NCI-H1436 (cell line): ENCODE measurements at regions not wholly inside any gene's neighbourhood (a gene's known extent, or its start where the extent isn't known, plus 50 kb on each side); places are given as distances from the start of the nearest gene placed in this dataset.

ENCODE experiments used
- DNase-seq: peaks from one replicate; lab custom pipeline; 2025; lab: John Stamatoyannopoulos, UW

DNA sequence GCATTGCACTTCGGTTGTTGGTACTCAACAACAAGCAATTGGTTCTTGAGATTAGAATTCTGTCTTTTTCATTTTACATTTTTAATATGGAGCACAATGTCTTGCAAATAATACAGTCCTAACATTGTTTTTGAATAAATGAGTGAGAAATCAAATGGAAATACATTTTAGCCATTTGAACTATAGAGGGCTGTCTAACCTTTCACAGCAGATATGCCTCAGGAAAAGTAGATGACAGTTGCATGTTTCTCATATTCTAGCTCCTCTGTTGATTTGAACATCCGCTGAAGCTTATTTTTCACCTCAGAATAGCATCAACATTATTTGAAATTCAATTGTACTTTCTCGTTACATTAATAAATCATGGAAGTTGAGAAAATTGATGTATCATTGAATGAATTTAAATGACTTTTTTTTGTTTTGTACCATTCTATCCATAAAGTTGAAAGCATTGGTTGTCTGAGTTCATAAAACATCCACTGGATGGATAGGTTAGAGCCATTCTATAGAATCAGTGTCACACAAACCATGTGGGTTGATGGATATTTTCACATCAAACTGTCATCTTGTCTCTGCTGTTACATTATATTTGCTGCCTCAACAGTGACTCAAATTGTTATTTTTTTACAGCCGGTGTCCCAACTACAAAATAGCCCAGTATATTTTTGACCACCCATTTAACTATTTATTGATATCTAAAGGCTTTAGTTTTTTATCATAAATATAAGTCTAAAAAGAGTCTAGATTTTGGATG, 928.3 kb downstream of the NSUN3 start:
- no peak for DNase-seq

DNA sequence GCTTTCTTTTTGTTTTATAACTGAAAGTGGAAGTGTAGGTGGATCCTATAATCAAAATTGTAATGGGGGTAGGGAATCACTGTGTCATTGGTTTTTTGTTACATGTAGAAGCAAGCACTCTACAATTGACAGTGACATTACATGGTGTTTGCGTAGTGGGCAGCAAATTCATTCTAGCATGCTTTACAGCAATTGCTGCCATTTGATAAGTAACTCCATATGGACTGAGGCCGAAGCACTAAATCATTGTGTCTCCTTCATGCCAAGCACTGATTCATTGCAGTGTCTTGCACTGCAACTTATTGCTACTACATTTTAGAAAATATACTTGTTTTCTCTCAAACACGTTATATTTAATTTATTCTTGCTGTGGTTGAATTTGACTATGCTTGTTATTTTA, 933.9 kb downstream of the NSUN3 start:
- DNase-seq: no peak

DNA sequence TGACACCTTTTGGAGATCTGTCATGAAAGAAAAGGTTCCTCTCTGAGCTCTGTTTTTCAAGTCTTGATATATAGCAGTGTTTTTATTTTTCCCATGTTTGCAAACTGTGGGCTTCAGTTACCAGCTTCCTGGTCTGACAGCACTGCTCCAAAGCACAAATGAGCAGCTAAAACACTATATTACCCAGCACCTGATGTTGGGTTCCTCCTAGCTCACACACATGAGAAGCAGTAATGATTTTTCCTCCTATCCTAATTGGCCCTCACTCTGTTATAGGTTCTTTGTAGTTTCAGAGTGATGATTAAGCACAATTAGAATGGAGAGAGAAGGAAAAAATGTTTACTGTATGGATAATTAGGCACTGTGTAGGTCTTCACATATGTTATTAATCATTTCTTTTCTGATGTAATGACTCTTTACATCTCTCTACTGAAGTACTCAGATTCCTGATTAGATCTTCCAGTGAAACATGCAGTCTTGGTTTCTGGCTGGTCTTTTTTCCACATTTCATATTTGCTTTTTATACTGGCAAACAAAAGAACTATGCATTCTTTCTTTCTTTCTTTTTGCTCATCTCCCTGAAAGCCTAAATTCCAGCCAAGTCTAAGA, 939.7 kb downstream of the NSUN3 start:
- no peak for DNase-seq

DNA sequence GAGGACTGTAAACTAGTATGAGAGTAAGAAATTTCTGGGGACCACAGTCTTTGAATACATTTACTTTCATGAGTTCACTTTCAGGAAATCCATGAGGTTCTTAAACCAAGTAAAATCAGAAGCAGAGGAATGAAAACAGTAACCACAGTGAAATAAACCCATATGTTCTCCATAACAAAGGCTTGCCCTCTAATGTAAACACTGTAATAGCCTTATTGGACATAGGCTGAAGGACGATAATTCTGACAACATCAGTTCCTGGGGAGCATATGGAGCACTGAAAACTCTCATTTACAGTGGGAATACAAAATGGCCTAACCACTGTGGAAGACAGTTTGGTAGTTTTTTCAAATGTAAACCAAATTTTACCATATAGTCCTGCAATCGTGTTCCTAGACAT, 965.8 kb downstream of the NSUN3 start:
- no peak for DNase-seq

DNA sequence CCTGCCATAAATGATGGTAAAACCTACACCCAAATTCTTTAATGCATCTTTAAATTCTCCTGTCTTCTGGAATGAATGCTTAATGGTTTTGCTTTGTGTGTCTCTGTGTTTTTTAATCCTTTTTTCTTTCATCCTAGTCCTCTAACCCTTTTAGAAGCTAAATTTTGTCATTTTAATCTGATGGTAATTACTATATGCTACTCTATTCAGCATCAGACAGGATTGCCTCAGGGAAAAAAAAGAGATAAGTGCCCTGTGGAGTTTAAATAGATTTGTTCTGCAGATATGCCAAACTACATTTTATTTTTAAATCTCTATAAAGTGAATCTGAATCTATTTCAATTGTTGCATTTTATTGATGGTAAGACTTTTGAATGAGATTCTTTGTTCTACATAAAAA, 966.8 kb downstream of the NSUN3 start:
- no peak for DNase-seq

DNA sequence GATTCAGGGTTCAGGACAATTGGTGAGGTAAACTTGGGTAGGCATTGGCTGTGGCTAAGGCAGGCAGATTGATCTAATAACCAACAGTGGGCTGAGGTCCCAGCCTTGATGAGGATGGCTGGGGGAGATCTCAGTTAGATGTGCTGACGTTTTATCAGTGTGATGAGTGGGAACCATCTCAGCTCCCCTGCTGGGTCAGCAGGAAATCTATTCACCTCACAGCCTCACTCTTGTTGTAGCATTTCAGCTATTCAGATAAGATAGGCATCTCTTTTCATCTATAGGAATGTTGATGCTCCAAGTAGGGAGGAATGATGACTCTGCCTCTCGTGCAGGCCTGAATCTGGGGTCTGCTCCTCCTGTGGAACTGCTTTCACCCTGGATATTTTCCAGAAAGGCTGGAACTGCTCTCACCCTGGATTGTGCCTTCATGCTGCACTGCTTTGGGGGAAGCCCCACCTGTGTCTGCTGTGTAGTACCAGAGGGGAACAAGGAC, 973.7 kb downstream of the NSUN3 start:
- no peak for DNase-seq

DNA sequence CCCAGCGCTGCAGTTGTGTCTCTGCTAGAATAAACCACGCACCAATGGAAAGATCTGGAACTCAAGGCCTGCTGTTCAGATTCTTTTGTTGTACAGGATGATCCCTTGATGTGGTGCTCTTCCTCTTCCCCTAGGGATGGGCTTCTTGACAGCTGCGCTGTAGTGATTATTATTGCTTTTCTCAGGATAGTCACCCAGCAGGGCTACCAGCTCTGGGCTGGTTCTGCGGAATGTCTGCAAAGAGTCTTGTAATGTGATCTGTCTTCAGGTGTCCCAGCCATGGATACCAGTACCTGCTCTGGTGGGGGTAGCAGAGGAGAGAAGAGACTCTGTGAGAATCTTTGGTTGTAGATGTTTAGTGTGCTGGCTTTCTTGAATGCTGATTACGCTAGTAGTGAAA, 974.2 kb downstream of the NSUN3 start:
- no peak for DNase-seq

DNA sequence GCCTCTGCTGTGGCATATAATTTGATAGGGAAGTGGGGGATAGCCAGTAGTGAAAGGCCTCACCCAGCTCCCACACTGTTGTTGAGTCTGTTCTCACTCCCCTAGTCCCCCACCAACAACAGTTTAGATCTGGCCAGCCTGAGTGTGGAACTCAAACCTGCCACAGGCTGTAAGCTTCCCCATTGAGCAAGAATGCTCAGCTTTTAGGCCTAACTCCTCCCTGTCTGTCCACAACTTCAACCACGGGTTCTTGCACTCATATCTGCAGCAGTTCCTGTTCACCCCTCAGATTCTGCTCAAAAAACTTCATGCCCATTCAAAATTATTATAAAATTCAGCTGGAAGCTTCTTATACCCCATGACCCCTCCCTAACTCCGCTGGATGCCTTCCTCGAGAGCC, 975.1 kb downstream of the NSUN3 start:
- DNase-seq: no peak

DNA sequence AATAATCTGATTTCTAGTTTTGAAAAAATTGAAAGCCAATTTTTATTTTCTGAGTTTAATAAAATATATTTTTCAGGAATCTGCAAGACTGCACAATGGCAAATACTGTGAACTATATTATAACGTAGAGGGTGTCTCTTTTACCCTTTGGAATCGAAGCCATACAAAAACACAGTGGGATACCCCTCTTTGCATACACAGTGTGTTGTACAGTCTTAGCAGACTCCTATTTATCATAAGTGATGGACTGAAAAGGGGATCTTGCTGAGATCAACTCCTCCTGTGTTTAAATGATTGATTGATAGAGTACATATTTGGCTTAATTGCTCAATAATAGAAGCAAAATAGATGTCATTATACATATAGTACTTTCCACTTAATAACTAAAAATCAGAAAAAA, 981.2 kb downstream of the NSUN3 start:
- DNase-seq: no peak

DNA sequence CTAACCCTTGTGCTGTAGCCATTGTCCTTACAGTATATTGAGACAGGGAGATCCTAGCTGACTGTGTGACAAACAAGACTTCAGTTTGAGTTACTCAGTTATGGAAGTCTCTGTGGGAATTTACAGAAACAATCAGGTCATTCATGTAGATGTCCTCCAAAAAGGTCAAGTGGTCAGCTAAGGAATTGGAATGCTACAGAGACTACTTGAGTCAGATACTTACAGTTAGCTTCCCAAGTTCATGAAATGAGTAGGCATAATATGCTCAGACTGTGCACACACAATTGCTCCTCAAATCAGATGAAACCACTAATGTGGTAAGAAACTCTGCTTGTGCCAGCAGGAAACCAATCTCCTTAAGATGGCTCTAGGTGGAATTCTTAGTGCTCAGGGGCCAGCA, 985.7 kb downstream of the NSUN3 start:
- DNase-seq: no peak

DNA sequence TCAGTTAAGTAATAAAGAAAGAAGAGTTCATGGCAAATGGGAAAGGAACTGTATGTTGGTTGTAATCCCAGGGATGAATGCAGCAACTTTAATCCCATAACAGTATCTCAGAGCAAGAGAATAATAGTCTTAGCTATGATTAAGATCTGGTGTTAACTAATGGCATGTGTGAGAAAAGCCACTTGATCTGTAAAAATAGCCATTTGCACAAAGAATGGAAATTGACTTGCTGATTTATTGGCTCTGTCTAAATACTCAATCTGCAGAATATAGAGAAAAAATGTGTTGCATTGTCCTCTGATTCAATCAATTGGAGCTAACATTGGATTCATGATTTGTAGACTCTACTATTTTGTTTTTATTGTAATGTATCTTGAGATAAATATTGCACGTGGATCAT, 987.0 kb downstream of the NSUN3 start:
- no peak for DNase-seq

DNA sequence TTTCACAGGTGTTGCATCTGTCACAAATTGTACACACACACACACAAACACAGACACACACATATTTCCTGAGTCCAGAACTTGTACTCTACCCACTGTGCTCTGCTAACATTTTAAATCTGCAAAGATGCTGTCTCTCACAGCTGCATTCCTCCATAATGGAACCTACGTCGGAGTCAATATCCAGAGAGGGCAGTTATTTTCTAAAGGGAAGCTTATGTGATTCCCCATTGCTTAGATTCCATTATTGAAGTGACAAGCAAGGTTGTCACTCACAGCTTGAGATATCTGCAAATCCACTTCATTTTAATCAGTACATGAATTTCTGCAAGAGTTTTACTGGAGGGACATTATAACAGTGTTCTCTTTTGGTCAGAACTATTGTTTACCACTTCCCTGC, 992.4 kb downstream of the NSUN3 start:
- no peak for DNase-seq

DNA sequence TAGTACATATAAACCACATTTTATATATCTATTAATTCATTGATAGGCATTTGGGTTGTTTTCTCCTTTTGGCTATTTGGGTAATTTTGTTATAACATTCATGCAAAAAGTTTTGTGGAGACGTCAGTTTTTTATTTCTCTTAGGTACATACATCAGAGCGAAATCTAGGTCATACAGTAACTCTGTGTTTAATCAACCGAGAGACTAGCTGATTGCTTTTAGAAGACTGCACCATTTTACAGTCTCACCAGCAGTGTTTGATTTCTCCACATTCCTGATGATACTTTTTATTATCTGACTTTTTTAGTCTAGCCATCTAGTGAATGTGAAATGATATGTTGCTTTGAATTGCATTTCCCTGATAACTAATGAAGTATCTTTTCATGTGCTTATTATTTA, 1019.3 kb downstream of the NSUN3 start:
- no peak for DNase-seq

DNA sequence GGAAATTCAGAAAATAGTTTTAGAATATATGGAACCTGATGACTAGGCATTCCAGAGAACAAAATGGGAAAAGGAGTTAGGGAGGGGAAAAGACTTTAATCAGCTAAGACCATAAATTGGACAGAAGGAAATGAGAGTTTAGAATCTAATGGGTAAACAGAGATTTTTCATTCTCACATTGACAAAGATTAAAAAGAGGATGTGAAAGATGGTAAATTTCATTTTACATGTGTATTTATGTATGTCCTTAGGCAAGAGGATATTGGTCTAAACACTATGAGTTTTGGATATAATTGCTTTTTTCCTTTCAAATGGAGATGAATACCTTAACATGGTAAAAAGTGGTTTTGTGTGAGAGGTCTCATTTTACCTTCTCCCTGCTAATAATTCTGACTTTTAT, 1021.9 kb downstream of the NSUN3 start:
- DNase-seq: no peak

DNA sequence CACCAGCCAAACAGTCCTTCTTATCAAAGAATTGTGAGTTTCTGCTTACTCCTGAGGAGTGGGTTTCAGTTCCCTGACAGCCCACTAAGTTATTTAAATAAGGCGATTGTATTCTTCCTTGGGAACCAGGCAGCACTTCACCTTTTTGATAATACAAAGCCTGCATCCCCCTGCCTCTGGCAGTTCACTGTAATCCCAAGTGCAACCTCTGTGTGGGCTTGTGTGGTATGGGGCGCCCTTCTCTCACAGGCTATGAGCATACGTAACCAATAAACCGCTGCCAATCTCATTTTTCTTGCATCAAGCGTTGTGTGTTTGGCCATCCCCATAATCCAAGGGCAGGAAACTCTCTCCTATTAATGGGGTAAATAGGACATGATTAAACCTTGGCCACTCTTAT, 1025.6 kb downstream of the NSUN3 start:
- DNase-seq: no peak

DNA sequence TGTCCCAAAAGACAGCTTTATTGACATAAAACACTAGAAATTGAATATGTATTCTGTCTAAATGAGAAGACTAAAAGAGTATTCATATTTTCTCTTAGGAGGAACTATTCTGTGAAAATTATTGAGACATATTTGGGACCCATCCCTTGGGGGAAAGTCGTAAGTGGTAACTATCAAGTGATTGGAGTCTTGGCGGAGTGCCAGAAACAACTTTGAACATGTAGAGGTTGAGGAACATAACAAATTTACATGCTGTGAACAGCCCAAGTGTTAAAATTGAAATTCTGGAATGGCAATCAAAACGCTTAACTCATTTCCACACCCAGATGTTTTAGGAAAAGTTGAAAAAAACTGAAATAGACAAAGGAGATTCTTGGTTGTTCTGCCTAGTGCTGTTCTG, 1034.6 kb downstream of the NSUN3 start:
- no peak for DNase-seq

DNA sequence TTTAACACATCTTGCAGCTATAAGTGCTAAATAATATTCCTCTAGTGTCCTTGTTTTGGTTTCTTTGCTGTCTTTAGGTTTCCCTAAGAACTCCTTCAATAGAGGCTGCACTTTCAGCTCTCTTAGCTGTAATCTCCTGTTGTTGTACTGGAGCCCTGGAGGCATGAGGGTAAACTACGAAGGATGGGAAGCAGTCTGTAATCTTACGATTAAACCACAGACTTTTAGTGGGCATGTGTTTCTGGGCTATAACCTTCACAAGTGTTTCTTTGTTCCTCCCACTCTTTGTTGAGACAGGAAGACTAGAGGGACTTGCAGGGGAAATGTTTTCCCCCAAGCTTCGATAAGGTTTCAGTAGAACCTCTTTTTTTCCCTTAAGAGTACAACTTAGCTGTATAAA, 1058.1 kb downstream of the NSUN3 start:
- DNase-seq: no peak

DNA sequence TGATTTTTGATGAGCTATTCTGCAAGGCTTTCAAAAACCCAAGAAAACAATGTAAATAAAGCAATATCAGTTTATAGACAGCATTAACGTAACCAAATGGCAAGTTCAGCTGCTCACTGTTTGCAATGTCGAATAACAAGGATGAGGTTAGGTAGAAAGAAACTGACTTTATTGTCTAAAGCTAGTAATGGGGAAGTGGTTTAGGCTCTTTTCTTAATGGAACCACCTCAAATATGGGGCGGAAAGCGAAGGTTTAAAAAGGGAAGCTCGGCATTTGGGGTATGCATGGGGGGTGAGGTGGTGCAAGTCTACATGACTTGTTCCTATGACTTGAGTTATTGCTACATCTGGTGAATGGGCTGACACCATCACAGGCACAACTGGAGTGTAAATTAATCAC, 1060.2 kb downstream of the NSUN3 start:
- DNase-seq: no peak

DNA sequence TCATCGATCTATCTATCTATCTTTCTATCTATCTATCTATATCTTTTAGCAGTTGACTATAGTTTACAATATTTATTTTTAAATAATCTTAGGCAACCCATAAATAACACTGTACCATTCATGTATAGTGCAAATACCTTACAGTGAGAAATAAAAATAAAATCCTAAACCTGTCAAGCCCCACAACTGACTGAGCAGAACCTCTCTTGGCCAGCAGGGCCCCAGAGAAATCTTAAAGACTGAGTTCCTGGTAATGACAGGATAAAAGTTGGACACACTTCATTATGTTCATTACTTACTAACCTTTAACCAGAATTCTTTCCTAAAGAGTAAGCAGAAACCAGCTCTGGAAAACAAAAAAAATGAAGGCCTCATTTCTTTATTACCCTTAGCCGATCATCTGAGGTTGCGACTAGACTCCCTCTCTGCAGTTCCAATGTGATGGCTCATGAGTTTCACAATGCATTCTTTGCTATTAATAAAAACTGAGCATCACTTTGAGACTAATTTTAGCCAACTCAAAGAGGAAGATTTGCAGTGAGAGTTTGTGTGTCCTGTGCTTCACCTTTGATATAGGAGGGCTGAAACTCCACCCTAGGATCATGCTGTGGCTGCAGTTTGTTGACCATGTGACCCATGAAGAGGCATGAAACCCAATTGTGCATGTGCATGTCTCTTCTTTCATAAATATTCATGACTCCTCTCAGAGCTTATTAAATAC, 1072.0 kb downstream of the NSUN3 start:
- no peak for DNase-seq

DNA sequence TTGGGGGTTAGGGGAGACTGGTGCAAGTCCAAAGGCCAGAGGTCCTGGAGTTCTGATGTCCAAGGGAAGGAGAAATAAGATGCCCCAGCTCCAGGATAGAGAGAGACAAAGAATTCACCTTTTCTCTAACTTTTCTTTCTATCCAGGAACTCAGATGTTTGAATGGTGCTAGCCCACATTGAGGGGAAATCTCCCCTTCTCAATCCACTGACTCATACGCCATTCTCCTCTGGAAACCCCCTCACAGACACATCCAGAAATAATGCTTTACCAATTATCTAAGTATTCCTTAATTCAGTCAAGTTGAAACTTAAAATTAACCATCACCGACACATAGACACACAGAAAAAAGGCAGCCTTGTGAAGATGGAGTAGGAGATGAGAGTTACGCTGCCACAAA, 1085.2 kb downstream of the NSUN3 start:
- no peak for DNase-seq

DNA sequence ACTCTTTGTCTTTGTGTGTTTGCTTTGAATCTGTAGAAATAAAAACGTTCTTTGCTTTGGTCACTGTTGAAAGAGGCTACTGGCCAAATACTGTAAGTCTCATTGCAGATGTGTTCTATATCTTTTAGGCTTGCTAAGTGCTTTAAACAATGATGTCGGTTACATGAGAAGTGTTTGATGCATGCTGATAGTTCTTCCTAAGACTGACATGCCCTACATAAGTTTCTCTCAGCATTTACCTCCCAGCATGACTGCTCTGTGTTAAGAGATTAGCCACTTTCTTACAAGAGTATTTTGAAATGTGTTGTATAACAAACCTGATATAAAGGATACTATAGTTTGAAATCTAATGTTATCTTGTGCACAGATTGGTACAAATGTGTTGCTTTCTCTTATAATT, 1088.7 kb downstream of the NSUN3 start:
- no peak for DNase-seq

DNA sequence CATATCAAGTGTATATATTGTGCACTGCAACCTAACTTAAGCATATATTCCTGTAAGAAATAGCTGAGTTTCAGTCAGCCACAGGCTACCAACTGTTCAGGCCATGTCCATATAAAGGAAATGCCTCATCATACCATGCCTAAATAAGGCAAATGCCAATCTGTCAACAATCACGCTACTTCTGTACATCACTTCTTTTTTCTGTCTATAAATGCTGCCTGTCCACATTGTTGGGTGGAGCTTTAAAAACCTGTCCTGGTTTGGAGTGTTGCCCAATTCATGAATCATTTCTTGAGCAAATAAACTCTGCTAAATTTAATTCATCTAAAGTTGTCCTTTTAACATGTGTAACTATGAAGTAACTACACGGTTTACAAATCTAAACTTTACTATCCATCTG, 1091.9 kb downstream of the NSUN3 start:
- no peak for DNase-seq

DNA sequence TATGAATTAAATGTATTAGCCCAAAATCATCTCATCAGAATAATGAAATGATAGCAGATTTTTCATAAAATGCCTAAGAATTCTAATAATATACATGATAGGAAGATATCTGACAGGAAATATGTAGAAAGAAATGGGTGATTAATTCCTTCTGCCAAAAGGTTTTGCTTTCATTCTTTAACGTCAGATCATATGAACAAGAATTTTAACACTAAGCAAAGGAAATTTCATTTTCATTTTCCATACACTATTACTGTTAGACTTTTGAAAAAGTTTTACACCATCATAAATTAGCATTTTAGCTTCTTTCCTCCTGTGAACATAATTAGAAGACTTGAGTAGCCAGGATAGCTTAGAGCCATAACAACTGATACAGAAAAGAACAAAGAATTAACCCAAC, 1099.9 kb downstream of the NSUN3 start:
- DNase-seq: no peak
